GM06990 (cell line): ENCODE measurements at regions not wholly inside any gene's neighbourhood (a gene's known extent, or its start where the extent isn't known, plus 50 kb on each side); places are given as distances from the start of the nearest gene placed in this dataset.

Experiments used
- DNase-seq: peaks from one replicate; pipeline ENCODE4 v3.0.0-alpha.2; 2011; ENCODE audit not compliant: insufficient read length; ENCODE audit errors: extremely low read depth
- H3K27me3 ChIP-seq: replicated peaks from 2 replicates; pipeline ENCODE4 v1.6.0; 2011; ENCODE audit warnings: low read length; ENCODE audit not compliant: control insufficient read depth, insufficient read depth
- H3K36me3 ChIP-seq: 2 replicates; pipeline ENCODE4 v1.5.1; 2011; ENCODE audit warnings: low read length; ENCODE audit not compliant: control insufficient read depth, insufficient read depth
- H3K4me3 ChIP-seq: replicated peaks from 2 replicates; pipeline ENCODE4 v1.5.1; 2011; ENCODE audit warnings: low read depth, mild to moderate bottlenecking, control low read depth, low read length
- TF ChIP-seq, protein P1 (sequence below): IDR thresholded peaks from 2 replicates; pipeline ENCODE4 v1.5.1; 2011; ENCODE audit warnings: low read length, control low read depth, mild to moderate bottlenecking, inconsistent platforms; ENCODE audit not compliant: insufficient read depth, poor library complexity, severe bottlenecking

- TF ChIP-seq, protein P1, sequence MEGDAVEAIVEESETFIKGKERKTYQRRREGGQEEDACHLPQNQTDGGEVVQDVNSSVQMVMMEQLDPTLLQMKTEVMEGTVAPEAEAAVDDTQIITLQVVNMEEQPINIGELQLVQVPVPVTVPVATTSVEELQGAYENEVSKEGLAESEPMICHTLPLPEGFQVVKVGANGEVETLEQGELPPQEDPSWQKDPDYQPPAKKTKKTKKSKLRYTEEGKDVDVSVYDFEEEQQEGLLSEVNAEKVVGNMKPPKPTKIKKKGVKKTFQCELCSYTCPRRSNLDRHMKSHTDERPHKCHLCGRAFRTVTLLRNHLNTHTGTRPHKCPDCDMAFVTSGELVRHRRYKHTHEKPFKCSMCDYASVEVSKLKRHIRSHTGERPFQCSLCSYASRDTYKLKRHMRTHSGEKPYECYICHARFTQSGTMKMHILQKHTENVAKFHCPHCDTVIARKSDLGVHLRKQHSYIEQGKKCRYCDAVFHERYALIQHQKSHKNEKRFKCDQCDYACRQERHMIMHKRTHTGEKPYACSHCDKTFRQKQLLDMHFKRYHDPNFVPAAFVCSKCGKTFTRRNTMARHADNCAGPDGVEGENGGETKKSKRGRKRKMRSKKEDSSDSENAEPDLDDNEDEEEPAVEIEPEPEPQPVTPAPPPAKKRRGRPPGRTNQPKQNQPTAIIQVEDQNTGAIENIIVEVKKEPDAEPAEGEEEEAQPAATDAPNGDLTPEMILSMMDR, result no peak
- no peaks in the 10 kb centered on the region for H3K36me3 ChIP-seq
- no peak for DNase-seq
Measured at GRCh38 chr13:47326061-47326460, 429.2 kb upstream of the HTR2A start.

DNA sequence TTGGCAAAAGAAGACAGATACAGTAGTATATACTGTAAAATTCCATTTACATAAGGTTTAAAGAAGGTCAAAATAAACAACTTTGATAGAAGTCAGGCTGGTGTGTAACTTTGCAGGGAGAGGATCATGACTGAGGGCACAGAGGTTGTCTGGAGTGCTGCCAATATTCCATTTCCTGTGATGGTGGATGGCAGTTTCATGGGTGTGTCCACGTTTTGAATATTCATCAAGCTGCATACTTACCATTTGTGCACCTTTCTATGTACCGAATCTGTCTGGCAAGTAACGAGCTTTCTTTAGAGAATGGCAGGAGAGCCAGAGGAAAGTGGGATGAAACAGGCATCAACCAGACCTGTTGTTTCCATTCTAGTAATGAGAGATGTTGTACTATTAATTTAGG lies 420.5 kb upstream of the HTR2A start:
- Histone ChIP-seq H3K27me3 (no peaks in the 10 kb centered on the region), H3K36me3 (no peaks in the 10 kb centered on the region), H3K4me3 (no peak overlapping the region)
- TF ChIP-seq, protein P1, result no peak
- no peak for DNase-seq

More at GRCh38 chr13:47326061-47326460, 429.2 kb upstream of the HTR2A start:
- no peaks in the 10 kb centered on the region for H3K27me3 ChIP-seq
- no peak overlapping the region for H3K4me3 ChIP-seq

GRCh38 chr13:47310401-47310800 lies 413.5 kb upstream of the HTR2A start:
- no peaks in the 10 kb centered on the region for H3K36me3 ChIP-seq
- TF ChIP-seq, protein P1, result no peak
- no peaks in the 10 kb centered on the region for H3K27me3 ChIP-seq
- no peak for DNase-seq
- no peak overlapping the region for H3K4me3 ChIP-seq

GRCh38 chr13:47306991-47307390 lies 410.1 kb upstream of the HTR2A start:
- H3K27me3 ChIP-seq, result no peaks in the 10 kb centered on the region
- TF ChIP-seq, protein P1, result no peak
- H3K4me3 ChIP-seq, result no peak overlapping the region
- H3K36me3 ChIP-seq, result no peaks in the 10 kb centered on the region
- no peak for DNase-seq

DNA sequence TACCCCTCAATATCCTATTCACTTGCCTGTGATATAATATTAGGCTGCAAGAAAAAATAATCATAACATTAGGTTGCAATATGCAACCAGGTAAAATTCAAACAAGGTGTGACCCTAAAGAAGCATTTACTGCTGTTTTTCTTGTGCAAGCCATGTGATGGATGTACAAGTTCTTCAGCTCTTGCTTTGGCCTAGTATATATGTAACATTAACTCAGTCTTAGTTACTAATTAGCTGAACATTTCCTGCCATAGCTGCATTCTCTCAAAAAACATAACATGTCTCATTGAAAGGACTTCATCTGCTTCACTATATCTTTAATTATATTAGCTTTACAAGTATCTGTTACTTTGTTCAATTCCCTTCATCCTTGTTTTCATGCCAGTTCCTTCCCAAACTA lies 406.8 kb upstream of the HTR2A start:
- TF ChIP-seq, protein P1, result no peak
- no peak overlapping the region for H3K4me3 ChIP-seq

DNA sequence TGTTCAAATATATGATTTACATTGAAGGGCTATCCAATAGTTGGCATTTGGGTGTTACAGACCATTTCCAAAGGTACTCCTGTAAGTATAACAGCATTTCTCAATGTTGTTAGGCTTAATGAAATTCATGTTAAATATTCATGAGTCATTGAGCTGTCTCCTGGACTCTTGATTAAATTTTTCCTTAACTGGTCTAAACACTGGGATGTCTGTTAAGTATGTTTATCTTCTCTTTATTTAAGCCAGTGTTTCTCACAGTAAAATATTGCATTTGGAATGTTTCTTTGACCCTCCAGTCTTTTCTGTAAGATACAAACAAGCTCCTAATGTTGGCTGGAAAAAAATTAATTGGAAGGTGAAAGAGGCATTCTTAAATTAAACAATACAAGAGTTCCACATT lies 402.5 kb upstream of the HTR2A start:
- H3K27me3 ChIP-seq, result no peaks in the 10 kb centered on the region
- TF ChIP-seq, protein P1, result no peak
- DNase-seq, result no peak
- no peak overlapping the region for H3K4me3 ChIP-seq
- no peaks in the 10 kb centered on the region for H3K36me3 ChIP-seq

More for the DNA sequence above, 406.8 kb upstream of the HTR2A start:
- no peak for DNase-seq
- Histone ChIP-seq H3K27me3 (no peaks in the 10 kb centered on the region), H3K36me3 (no peaks in the 10 kb centered on the region)
